HUES6 (cell line): ENCODE measurements at regions not wholly inside any gene's neighbourhood (a gene's known extent, or its start where the extent isn't known, plus 50 kb on each side); places are given as distances from the start of the nearest gene placed in this dataset.
"Not testable (repeated sequence)": the region's sequence is repeated elsewhere in the genome, so short reads cannot be mapped to it uniquely, and the experiment has no call there.

Source experiments
- H3K27ac ChIP-seq: 2 replicates; pipeline ENCODE4 v1.7.0; 2013; ENCODE audit warnings: low read depth, mild to moderate bottlenecking, low read length, inconsistent platforms
- H3K27me3 ChIP-seq: 2 replicates; pipeline ENCODE4 v1.6.1; 2013; ENCODE audit warnings: low read length; ENCODE audit not compliant: control insufficient read depth, insufficient read depth
- H3K36me3 ChIP-seq: 2 replicates; pipeline ENCODE4 v1.6.1; 2013; ENCODE audit warnings: low read length; ENCODE audit not compliant: control insufficient read depth, insufficient read depth
- H3K4me1 ChIP-seq: 2 replicates; pipeline ENCODE4 v1.6.1; 2013; ENCODE audit warnings: low read length; ENCODE audit not compliant: control insufficient read depth, insufficient read depth
- H3K4me3 ChIP-seq: 2 replicates; pipeline ENCODE4 v1.5.1; 2013; ENCODE audit warnings: low read depth, low read length
- H3K9ac ChIP-seq: one replicate; pipeline ENCODE4 v1.6.1; 2013; ENCODE audit warnings: mild to moderate bottlenecking, low read length
- H3K9me3 ChIP-seq: 2 replicates; pipeline ENCODE4 v1.6.1; 2013; ENCODE audit warnings: low read depth, low read length; ENCODE audit not compliant: control insufficient read depth, insufficient read depth

GRCh38 chr2:187610450-187610849 lies 56.2 kb upstream of the TFPI start:
- H3K27me3 ChIP-seq, H3K36me3 ChIP-seq, H3K9ac ChIP-seq, H3K4me3 ChIP-seq, H3K9me3 ChIP-seq, H3K4me1 ChIP-seq, H3K27ac ChIP-seq: not testable (repeated sequence)

- Histone ChIP-seq H3K9me3 (no peaks in the 10 kb centered on the region), H3K27me3 (no peaks in the 10 kb centered on the region; the same call in 1 of the 2 replicates), H3K4me3 (no peak overlapping the region), H3K4me1 (peaks cover 30% of the 10 kb centered on the region), H3K36me3 (no peaks in the 10 kb centered on the region), H3K27ac (no peak overlapping the region), H3K9ac (no peak overlapping the region)
Measured at GRCh38 chr2:187612857-187613256, 58.6 kb upstream of the TFPI start.

DNA sequence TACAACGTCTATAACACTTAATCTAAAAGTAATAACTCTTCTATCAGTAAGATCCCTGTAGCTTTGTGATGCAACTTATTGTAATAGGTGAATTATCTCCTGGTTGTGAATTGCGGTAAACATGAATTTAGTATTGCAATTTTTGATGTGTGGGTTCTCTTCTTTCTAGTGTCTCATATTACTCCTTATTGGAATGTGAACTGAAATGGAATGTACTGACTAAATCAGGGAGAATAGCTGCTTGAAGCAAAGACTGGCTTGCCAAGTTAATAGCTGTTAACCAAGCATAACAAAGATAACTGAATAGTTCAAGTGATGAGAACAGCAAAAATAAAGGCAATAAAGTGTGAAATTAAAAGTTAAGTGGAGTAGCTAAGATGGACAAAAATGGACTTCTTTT lies 60.5 kb upstream of the TFPI start:
- H3K27me3 ChIP-seq = no peaks in the 10 kb centered on the region; the same call in 1 of the 2 replicates
- no peaks in the 10 kb centered on the region for H3K36me3 ChIP-seq
- no peak overlapping the region for H3K27ac ChIP-seq
- H3K9me3 ChIP-seq = no peaks in the 10 kb centered on the region
- H3K9ac ChIP-seq = no peak overlapping the region
- peaks cover 49% of the 10 kb centered on the region for H3K4me1 ChIP-seq
- H3K4me3 ChIP-seq = no peak overlapping the region

DNA sequence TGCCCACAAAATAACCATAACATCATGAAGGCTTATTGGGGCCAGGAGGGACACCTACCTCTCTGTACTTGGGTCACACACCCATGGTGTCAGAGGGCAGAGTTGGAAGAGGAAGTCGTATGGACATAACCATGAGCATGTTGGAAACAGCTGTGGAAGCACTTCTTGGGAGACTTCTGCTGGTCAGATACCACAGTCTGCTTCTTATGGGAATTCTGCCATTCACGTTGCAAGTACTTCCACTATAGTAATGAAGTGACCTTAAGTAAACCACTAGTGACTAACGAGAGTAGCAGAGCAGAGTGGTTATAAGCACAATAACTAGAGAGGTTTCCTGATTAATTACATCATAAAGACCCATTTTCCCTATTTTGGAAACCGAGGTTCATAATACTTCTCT lies 61.1 kb upstream of the TFPI start:
- peaks cover 55% of the 10 kb centered on the region for H3K4me1 ChIP-seq
- H3K27ac ChIP-seq = no peak overlapping the region
- H3K4me3 ChIP-seq = no peak overlapping the region
- no peak overlapping the region for H3K9ac ChIP-seq
- H3K36me3 ChIP-seq = no peaks in the 10 kb centered on the region
- no peaks in the 10 kb centered on the region for H3K9me3 ChIP-seq
- H3K27me3 ChIP-seq = no peaks in the 10 kb centered on the region

DNA sequence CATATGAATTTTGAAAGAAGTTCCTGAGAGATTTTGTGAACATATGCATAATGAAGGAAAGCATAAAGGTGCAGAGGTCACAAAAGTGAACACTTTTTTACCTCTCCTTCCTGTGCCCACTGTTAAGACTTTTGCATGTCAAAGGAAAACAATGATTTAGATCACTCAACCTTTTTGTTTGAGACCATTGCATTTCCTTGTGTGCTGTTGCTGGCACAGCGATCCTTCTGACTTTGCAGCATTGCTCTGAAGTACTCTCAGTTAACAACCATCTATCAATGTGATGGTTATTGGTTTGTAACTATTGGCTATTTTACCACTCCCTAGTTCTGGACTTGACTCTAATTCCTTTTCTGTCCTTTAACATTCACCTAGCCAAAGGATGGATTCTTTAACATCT lies 61.7 kb upstream of the TFPI start:
- peaks cover 56% of the 10 kb centered on the region for H3K4me1 ChIP-seq
- no peak overlapping the region for H3K4me3 ChIP-seq
- no peak overlapping the region for H3K27ac ChIP-seq

GRCh38 chr2:187617120-187617519 lies 62.9 kb upstream of the TFPI start:
- H3K9ac ChIP-seq = no peak overlapping the region
- no peaks in the 10 kb centered on the region for H3K36me3 ChIP-seq
- H3K9me3 ChIP-seq = no peaks in the 10 kb centered on the region
- H3K27me3 ChIP-seq = no peaks in the 10 kb centered on the region
- H3K4me1 ChIP-seq = peaks cover 60% of the 10 kb centered on the region
- H3K27ac ChIP-seq = no peak overlapping the region
- H3K4me3 ChIP-seq = no peak overlapping the region

More for the DNA sequence above, 61.7 kb upstream of the TFPI start:
- Histone ChIP-seq H3K27me3 (no peaks in the 10 kb centered on the region), H3K36me3 (no peaks in the 10 kb centered on the region), H3K9me3 (no peaks in the 10 kb centered on the region), H3K9ac (no peak overlapping the region)

DNA sequence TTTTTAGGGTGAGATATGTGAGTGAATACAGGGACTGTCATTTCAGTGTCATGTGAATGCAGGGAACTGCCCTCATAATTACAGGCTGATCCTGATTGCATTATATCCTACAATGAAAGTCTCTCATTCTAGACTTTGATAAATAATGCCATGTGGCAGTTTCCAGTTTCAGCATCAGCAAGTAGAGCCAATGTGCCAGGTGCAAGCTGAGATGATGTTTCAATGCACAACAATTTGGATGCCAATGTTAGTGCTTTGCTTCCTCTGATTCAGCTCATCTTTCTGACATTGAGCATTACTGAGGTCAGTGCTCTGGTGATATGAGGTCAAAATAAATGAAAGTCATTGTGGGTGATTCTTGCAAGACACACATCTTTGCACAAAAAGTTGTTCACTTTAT lies 63.7 kb upstream of the TFPI start:
- H3K9ac ChIP-seq = no peak overlapping the region

GRCh38 chr2:187618813-187619212 lies 64.6 kb upstream of the TFPI start:
- Histone ChIP-seq H3K9ac (no peak overlapping the region), H3K4me1 (peaks cover 61% of the 10 kb centered on the region), H3K27ac (no peak overlapping the region), H3K36me3 (no peaks in the 10 kb centered on the region), H3K4me3 (no peak overlapping the region), H3K27me3 (no peaks in the 10 kb centered on the region), H3K9me3 (no peaks in the 10 kb centered on the region)

More for the DNA sequence above, 63.7 kb upstream of the TFPI start:
- H3K27me3 ChIP-seq = no peaks in the 10 kb centered on the region
- no peaks in the 10 kb centered on the region for H3K36me3 ChIP-seq
- H3K9me3 ChIP-seq = no peaks in the 10 kb centered on the region
- no peak overlapping the region for H3K27ac ChIP-seq
- peaks cover 61% of the 10 kb centered on the region for H3K4me1 ChIP-seq
- no peak overlapping the region for H3K4me3 ChIP-seq

DNA sequence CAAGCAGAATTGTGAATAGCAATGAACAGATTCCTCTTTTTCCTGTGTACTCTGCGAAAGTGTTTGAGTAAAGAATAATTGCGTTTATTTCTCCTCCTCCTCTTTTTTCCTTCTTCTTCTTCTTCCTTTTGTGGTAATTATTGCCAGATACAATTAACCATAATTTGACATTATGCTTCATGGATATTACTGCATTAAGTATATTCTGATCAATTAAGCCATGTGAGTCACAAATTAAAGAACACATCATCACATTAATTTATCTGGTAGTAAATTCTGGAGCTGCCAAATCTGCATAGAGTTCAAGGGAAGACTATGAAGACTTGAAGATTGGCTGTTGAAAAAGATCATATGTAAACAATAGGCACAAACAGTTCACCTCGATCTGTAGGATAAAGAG lies 72.9 kb upstream of the TFPI start:
- Histone ChIP-seq H3K9ac (no peak overlapping the region), H3K27ac (no peak overlapping the region), H3K9me3 (peaks cover 24% of the 10 kb centered on the region), H3K4me3 (no peak overlapping the region), H3K36me3 (no peaks in the 10 kb centered on the region), H3K27me3 (no peaks in the 10 kb centered on the region), H3K4me1 (peaks cover 12% of the 10 kb centered on the region)

DNA sequence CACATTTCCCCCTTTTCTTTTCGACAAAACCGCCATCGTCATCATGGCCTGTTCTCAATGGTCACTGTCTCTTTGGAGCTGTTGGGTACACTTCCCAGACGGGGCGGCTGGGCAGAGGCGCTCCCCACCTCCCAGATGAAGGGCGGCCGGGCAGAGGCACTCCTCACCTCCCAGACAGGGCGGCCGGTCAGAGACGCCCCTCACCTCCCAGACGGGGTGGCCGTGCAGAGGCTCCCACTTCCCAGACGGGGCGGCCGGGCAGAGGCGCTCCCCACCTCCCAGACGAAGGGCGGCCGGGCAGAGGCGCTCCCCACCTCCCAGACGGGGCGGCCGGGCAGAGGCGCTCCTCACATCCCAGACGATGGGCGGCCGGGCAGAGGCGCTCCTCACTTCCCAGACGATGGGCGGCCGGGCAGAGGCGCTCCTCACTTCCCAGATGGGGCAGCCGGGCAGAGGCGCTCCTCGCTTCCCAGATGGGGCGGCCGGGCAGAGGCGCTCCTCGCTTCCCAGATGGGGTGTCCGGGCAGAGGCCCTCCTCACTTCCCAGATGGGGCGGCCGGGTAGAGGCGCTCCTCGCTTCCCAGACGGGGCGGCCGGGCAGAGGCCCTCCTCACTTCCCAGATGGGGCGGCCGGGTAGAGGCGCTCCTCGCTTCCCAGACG lies 82.6 kb upstream of the TFPI start:
- not testable (repeated sequence) for H3K9ac ChIP-seq, H3K4me1 ChIP-seq, H3K36me3 ChIP-seq

DNA sequence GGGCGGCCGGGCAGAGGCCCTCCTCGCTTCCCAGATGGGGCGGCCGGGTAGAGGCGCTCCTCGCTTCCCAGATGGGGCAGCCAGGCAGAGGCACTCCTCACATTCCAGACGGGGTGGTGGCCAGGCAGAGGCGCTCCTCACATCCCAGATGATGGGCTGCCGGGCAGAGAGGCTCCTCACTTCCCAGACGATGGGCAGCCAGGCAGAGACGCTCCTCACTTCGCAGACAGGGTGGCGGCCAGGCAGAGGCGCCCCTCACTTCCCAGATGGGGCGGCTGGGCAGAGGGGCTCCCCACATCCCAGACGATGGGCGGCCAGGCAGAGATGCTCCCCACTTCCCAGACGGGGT lies 83.1 kb upstream of the TFPI start:
- H3K9ac ChIP-seq, H3K27me3 ChIP-seq, H3K27ac ChIP-seq, H3K4me3 ChIP-seq, H3K36me3 ChIP-seq, H3K4me1 ChIP-seq: not testable (repeated sequence)
- H3K9me3 ChIP-seq = peaks cover 31% of the 10 kb centered on the region

More for the DNA sequence above, 82.6 kb upstream of the TFPI start:
- H3K27ac ChIP-seq, H3K27me3 ChIP-seq, H3K4me3 ChIP-seq: not testable (repeated sequence)
- H3K9me3 ChIP-seq = peaks cover 31% of the 10 kb centered on the region

- peaks cover 31% of the 10 kb centered on the region for H3K9me3 ChIP-seq
- not testable (repeated sequence) for H3K27me3 ChIP-seq, H3K27ac ChIP-seq, H3K36me3 ChIP-seq, H3K4me1 ChIP-seq, H3K4me3 ChIP-seq, H3K9ac ChIP-seq
Measured at GRCh38 chr2:187637771-187638170, 83.5 kb upstream of the TFPI start.
